ENCODE measurements at regions not wholly inside any gene's neighbourhood (a gene's known extent, or its start where the extent isn't known, plus 50 kb on each side); places are given as distances from the start of the nearest gene placed in this dataset.

DNA sequence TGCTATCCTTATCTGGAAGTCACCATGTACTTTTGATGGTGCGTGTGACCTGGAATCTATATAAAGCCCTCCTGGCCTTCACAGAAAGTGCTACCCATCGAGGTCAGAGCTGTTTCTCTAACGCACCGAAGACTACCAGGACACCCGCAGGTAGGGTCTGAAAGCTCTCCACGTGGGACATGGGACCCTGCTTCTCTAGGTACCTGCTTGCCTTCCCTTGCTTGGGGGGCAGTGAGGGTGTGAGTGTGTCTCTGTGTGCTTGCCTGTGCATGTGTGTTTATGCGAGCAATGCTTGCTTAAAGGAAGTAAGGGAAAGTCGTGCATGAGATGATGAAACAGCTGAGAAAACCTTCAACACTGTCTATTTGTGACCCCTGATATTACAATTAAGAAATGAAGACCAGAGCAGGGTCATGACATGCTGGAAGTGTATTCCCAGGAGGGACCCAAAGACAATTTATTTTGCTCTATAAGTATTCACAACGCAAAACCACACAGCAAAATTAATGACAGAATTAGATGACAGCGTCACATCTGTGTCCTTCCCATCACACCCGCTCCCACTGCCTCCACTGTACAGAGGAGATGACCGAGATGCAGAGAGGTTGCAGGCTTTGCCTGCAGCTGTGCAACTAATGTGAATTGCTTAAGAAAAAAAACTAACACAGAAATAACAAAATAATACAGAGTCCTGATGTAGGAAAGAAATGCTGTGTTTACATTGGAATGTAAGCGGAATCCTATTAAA, 76.4 kb upstream of the HELT start:
- TF ChIP-seq, protein P1, sequence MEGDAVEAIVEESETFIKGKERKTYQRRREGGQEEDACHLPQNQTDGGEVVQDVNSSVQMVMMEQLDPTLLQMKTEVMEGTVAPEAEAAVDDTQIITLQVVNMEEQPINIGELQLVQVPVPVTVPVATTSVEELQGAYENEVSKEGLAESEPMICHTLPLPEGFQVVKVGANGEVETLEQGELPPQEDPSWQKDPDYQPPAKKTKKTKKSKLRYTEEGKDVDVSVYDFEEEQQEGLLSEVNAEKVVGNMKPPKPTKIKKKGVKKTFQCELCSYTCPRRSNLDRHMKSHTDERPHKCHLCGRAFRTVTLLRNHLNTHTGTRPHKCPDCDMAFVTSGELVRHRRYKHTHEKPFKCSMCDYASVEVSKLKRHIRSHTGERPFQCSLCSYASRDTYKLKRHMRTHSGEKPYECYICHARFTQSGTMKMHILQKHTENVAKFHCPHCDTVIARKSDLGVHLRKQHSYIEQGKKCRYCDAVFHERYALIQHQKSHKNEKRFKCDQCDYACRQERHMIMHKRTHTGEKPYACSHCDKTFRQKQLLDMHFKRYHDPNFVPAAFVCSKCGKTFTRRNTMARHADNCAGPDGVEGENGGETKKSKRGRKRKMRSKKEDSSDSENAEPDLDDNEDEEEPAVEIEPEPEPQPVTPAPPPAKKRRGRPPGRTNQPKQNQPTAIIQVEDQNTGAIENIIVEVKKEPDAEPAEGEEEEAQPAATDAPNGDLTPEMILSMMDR (IDR thresholded peaks at IDR 0.05), result no peak
- no peak for TF ChIP-seq POLR2A (IDR thresholded peaks at IDR 0.05)
